Caki2 (cell line): ENCODE measurements at regions not wholly inside any gene's neighbourhood (a gene's known extent, or its start where the extent isn't known, plus 50 kb on each side); places are given as distances from the start of the nearest gene placed in this dataset.

Experiments used
- DNase-seq: peaks from one replicate; pipeline ENCODE4 v3.0.0-alpha.2; 2015; ENCODE audit warnings: low read depth
- in situ Hi-C: cut with HindIII; loops from 2 replicates; pipeline ENCODE4 v1.10.0; 2016; ENCODE audit warnings: low sequenced_read_pairs, low pct_unique_long_range_greater_than_20kb, mixed read lengths

DNA sequence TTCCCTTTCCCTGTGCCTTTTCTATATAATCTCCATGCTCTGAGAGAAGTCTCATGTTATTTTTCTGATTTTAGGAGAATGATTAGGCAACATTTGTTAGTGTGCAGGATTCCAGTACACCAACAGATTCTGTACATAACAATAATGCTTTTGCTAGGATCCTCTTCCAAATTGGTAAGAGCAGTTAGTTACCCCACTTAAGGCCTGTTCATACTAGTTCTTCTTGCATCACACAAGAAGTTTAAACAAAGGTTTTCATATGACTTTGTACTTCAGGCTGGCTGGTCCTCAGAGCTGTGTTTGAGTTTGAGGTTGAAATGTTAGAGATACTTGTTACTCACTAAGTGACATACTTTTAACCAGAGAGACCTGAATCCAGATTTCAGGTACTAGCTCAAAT, 686.9 kb upstream of the NRXN1 start:
- DNase-seq = no peak

DNA sequence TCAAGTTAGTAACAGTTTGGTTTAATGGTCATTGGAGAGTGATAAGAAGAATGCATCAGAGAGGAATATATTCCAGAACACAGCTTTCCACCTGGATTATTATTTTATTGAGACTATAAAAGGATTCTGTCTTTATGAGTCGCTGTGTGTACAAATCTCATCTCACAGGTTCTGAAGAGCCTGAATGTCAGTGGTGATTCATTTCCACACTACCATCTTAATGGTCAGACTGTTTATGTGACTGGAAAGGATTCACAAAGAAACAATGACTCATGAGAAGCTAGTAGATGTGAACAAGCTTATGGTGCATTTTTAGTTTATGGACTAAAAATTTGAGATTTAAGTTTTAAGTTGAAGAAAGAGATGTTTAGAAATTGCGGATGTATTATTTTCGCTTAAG, 685.4 kb upstream of the NRXN1 start:
- in situ Hi-C loops = no loop called here
- DNase-seq = peak; percentile 67

More for the DNA sequence above, 686.9 kb upstream of the NRXN1 start:
- in situ Hi-C loops = no loop called here

DNA sequence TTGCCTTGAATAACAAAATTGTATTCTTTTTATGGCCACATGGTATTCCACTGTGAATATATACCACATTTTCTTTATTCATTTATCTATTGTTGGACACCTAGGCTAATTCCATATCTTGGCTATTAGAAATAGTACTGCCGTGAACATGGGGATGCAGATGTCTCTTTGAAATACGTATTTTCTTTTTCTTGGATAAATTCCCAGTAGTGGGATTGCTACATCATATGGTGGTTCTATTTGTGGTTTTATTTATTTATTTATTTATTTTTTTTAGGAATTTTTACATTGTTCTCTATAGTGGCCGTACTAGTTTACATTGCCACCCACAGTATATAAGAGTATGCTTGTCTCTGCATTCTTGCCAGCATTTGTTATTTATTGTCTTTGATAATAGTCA, 679.8 kb upstream of the NRXN1 start:
- no peak for DNase-seq
- in situ Hi-C loops = no loop called here

DNA sequence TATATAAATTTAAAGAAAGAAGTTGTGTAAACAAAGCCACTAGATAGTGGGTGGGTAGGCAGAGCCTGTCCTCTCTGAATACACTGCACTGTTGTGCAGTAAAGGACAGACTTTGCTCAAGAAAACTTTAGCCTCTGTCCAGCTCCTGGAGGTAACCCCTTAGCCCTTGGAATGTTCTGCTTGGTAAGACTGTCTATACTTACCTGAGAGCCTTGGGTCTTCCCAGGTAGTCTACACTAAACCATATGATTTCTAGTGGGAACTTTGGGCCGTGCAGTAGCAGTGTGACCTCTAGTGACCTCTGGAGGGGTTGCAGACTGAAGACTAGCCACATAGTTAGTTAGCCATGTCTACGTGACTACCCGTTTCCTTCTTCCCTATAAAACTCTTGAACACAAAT, 678.3 kb upstream of the NRXN1 start:
- in situ Hi-C loops = no loop called here
- no peak for DNase-seq

DNA sequence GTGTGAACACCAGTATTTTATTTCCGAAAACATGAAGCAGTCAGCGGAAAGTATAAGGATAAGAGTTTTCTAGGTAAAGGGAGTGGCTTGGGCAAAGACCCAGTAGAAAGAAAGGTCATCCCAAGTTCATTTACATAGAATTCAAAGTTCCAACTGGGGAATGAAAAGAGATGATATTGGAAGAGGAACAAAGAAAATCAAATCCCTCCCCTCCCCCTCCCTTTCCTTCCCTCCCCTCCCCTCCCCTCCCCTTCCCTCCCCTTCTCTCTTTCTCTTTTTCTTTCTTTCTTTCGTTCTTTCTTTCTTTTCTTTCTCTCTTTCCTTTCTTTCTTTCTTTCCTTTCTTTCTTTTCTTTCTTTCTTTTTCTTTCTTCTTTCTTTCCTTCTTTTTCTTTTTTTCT, 675.7 kb upstream of the NRXN1 start:
- in situ Hi-C loops = no loop called here
- no peak for DNase-seq

DNA sequence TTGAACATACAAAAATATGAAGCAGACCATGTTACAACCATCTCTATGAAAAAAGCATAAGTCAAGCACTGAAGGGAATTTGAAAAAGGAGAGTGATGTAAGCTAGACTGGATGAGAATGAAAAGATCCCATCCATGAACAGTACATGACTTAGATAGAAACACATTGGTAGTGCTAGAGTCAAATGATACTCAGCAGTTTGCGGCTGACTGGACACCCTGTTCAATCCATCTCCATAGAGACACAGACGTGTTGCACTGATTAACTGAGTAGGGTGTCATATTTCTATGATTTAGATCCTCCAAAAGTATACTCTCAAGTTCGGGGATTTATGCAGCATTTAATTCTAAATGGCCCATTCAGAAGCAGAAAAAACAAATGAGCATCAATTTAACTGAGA, 674.3 kb upstream of the NRXN1 start:
- in situ Hi-C loops = no loop called here
- DNase-seq = no peak

DNA sequence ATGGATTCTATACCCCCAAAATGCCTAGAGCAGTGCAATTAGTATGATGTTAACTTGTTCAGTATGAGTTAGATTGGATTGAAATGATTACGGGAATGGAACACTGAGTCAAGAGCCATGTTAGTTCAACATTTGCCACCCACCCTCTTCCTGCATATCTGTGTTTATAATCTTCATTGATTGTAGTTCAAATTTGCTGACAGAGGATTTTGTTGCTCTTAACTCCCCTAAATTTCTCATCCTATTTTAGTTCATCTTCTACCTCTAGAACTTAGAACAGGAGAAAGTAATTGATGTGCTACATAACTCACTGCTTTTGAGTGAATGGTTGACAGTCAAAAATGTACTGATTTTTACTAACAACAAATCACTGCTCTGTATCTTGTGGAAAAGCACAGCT, 673.5 kb upstream of the NRXN1 start:
- in situ Hi-C loops = no loop called here
- no peak for DNase-seq

DNA sequence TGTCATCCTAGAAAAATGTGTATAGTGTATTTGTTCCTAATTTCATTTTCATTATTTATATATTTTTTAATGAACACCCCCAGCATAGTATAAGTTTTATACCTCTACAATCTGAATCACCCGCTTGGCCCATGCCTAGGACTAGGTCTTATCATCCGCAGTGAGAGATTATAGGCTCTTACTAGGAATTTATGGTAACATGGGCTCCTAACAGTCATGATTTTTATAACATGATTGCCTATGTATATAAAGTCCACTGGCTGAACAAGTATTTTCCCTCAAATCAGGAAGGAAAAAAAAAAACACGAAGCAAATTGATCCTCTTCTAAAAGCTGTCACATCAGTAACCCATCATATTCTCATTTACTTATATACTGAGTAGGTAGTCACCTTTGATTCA, 666.1 kb upstream of the NRXN1 start:
- in situ Hi-C loops = no loop called here
- DNase-seq = no peak

DNA sequence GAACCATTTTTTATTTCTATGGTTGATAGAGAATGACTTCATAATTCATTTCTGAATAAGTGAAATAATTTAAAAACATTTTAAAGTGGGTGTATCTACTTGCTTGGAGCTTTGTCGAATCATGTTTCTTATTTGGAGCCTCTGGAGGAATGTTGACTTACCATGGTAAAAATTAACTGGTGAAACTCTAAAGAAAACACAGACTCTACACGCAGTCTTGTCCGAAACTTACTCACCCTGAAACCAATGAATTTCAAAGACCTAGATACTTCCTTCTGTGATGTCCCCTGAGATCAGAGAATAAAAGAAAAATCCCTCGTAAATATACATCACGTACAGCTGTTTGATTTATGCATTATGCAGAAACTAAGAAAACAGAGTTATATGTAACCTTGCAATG, 665.2 kb upstream of the NRXN1 start:
- DNase-seq = peak; percentile 72
- in situ Hi-C loops = no loop called here

DNA sequence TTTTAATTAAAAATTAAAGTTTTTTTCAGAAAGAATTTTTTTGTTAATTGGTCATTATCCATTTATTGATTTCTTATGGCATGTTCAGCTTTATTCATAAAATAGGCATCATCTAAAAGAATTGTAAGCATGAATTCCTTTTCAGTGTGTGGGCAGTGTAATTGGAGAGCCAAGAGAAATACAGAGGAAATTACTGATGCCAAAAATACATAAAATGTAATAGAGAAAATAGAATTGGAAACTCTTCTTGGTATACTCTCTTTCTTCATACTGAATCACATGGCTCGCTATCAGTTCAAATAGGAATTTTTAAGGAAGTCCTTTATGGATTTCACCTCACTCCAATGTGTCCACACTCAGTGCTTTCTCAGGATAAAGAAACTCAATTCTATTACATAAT, 663.6 kb upstream of the NRXN1 start:
- in situ Hi-C loops = no loop called here
- no peak for DNase-seq

DNA sequence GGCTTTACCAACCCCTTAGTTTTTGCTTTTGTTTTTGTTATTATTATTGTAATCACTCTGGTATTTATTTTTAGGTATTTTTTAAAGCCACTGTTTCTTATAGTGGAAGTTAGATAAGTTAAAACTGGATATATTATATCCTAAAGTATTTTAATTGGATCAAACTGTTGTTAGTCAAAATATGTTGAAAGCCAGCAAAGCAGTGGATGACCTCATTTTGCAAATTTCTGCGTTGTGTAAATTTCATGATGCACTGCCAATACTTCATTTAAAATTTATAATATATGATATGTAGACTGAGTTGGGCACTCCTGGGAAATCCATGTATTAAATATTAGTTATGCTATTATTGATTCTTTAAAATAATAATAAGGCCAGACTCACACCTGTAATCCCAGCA, 661.7 kb upstream of the NRXN1 start:
- in situ Hi-C loops = no loop called here
- DNase-seq = no peak

DNA sequence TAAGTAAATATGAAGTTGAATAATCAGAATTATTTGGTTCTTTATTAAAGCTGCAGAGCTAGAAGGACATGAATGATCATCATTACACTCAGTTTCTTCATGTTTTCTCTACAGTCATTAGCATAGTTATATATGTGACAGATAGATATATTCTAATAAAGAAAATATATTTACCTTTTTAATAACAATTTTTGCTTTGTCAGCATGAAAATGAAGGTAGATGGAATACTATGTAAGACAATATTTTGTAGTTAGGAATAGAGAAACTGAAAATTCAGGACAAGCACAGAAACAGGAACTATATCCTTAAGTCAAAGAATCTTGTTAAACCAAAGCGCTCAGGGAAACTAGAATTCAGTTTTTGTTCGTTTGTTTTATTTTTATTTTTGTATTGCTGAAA, 649.9 kb upstream of the NRXN1 start:
- in situ Hi-C loops = no loop called here
- DNase-seq = no peak

DNA sequence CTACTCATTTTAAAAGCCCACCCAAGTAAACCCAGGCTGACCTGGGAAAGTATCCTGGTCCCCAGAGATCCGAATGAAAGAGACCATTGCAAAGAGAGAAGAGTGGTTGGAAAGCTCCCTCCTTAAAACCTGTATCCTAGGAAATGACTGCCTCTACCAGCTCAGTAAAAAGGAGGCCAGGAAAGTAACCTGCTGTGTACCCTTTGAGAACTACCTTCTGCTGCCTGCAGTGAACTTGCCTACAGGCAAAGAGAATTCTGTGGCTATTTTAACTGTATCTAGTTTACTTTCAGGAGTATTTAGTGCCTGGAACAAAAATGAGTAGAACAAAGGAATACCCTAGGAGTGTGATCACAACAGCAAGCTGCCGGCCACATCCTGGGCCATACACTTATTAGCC, 641.7 kb upstream of the NRXN1 start:
- no peak for DNase-seq
- in situ Hi-C loops = no loop called here

DNA sequence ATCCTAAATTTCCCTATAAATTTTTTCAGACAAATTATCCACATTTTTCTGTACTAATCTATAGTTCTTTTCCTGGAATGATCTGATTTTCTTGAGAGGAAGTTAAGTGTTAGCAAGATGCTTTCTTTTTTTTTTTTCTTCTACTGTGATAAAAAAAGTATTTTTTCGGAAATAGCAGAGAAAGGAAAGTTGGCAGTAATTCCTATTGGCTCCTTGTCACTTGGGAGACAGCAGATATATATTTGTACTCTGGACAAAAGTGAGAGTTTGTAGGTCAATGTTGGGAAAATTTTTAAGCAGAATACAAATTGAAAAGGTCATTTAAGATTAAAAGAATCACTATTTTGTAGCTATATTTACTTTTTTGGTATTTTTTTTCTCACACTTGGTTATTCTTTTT, 635.7 kb upstream of the NRXN1 start:
- no peak for DNase-seq
- in situ Hi-C loops = no loop called here

DNA sequence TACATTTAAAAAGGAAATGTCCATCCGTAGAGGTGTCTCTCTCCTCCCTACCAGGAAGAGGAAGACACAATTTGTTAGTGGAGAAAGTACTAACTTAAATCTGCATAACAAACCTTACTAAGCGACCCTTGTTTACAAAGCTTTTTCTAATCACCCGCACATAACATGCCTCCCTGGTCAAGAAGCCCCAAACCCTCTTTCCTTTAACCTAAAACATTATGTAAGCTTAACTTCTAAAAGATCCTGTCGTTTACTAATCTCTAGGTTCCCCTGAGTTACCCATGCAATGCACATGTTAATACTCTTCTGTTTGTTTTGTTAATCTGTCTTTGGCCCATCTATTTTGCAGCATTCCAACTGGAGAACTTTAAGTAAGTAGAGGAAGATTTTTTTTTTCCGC, 630.3 kb upstream of the NRXN1 start:
- no peak for DNase-seq
- in situ Hi-C loops = no loop called here

DNA sequence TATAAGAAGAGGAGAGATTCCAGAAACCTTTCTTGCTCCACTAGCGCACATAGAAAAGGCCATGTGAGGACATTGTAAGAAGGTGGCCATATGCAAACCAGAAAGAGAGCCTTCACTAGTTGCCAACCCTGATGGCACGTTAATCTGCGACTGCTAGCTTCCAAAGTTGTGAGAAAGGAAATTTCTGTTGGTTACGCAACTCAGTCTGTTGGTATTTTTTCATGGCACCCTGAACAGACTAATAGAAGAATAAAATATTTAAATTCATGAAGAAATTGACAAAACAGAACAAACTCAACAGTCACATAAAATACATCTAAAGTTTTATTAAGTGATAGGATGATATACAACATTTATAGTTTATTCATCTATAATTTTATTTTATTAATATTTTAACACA, 625.9 kb upstream of the NRXN1 start:
- in situ Hi-C loops = no loop called here

DNA sequence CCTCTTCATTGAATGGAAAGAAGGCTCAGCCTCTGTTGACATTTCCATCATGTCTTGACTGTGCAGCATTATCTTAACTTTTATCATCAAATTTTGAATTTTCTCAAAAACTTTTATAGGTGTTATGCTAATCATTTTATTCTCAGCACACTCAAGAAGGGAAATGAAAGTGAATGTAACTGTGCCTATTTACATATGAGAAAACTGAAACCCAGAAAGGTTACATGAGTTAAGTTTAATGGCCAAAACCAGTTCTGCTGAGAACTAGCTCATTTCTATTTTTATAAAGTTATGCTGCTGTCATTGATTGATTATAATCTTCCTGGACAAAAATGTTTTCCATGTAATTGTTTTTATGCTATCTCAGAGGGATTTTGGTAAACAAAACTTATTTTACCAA, 618.8 kb upstream of the NRXN1 start:
- in situ Hi-C loops = no loop called here
- no peak for DNase-seq

More for the DNA sequence above, 625.9 kb upstream of the NRXN1 start:
- no peak for DNase-seq

DNA sequence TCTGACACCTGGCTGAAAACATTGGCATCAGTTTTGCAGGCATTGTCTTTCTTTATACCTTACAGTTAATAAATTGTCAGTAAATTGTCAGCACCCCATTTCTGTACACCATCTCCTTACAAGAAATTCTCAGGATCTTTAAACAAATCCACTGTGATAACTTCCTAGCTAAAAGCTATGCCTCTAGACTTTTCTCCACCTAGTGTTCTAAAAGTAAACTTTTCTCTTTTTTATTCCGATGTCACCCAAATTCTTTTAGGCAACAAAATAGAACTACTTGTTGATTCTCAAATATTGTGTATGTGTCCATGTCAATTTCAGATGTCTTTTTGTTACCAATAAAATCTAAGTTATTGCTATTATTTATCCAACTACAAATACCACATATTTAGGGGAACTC, 617.4 kb upstream of the NRXN1 start:
- in situ Hi-C loops = no loop called here
- DNase-seq = no peak

DNA sequence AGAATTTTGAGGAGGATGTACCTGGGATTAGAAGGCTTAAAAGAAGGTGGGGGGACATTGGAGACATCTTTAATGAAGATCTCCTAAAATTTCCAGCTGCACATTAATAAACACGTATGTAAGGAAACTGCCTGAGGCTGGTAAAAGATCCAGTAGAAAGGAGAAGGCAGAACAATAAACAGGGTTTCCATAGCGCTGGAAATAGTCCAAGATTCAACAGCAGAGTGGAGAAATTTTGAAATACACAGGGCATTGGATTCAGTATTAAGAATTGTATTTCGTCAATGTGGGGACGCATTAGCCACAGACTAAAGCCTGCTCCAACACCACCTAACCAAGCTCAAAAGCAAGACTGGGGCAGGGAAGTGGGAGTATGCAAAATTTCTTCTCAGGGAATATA, 606.9 kb upstream of the NRXN1 start:
- in situ Hi-C loops = no loop called here
- no peak for DNase-seq

DNA sequence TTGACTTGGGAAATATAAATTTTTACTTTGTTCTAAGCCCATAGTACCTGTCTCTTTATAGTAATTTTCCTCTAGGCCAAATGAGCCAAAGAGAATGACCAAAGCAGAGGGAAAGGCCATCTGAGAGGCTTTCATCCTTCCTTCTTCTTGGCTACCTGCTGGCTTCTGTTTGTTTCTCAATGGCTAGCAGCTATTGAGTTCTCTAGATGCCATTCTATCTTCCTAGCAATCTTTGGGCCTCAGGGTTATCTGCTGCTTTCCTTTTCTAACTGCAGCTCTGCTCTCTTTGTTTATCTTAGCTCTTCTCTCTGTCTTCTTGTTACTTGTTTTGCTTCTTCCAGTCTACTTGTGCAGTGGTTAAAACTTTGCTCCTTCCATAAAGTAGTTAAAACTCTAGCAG, 601.1 kb upstream of the NRXN1 start:
- DNase-seq = no peak
- in situ Hi-C loops = no loop called here

DNA sequence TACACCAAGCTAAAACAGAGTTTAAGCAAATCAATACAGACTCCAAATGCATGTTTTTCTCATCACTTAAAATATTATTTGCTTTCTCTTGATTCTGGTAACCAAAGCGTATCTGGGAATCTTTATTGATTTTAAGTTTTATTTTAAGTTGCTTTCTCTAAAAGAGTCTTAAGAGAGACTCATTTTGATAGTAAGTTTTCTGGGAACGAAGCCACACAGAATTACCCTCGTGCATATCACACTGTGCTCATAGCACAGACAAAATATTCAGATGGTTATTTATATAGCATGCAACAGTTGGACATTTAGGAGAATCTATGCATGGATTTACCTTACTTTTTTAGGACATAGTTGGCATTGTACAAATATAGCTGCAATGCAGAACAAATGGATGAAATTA, 597.5 kb upstream of the NRXN1 start:
- in situ Hi-C loops = no loop called here
- DNase-seq = no peak
